HEK293 (cell line): ENCODE measurements at regions not wholly inside any gene's neighbourhood (a gene's known extent, or its start where the extent isn't known, plus 50 kb on each side); places are given as distances from the start of the nearest gene placed in this dataset.

Experiments
- ATF2 ChIP-seq: fragments of 450-650 bp; formaldehyde crosslinking; IDR thresholded peaks from 2 replicates; pipeline ENCODE4 v1.5.1; 2016; ENCODE audit warnings: missing biosample characterization, missing genetic modification characterization, low read depth
- CTCF ChIP-seq: fragments of 450-650 bp; formaldehyde crosslinking; IDR thresholded peaks from 2 replicates; pipeline ENCODE4 v1.5.1; 2016; ENCODE audit warnings: missing biosample characterization, missing genetic modification characterization
- HOXA7 ChIP-seq: sonication (generic); formaldehyde crosslinking; IDR thresholded peaks from 2 replicates; pipeline ENCODE4 v1.8.1; 2022; ENCODE audit warnings: missing genetic modification reagents, borderline replicate concordance
- KLF16 ChIP-seq: fragments of 450-650 bp; formaldehyde crosslinking; IDR thresholded peaks from 2 replicates; pipeline ENCODE4 v1.5.1; 2017; ENCODE audit warnings: missing biosample characterization, missing genetic modification characterization
- SCRT1 ChIP-seq: fragments of 450-650 bp; formaldehyde crosslinking; IDR thresholded peaks from 2 replicates; pipeline ENCODE4 v1.5.1; 2016; ENCODE audit warnings: missing biosample characterization, missing genetic modification characterization, borderline replicate concordance
- SCRT2 ChIP-seq: fragments of 450-650 bp; formaldehyde crosslinking; IDR thresholded peaks from 2 replicates; pipeline ENCODE4 v1.5.1; 2016; ENCODE audit warnings: missing biosample characterization, missing genetic modification characterization
- TCF7L2 ChIP-seq: IDR thresholded peaks from 2 replicates; pipeline ENCODE4 v1.6.1; 2011; ENCODE audit warnings: low read depth, mild to moderate bottlenecking, inconsistent platforms, low read length, moderate library complexity, borderline replicate concordance
- ZNF280D ChIP-seq: fragments of 450-650 bp; formaldehyde crosslinking; IDR thresholded peaks from 2 replicates; pipeline ENCODE4 v1.5.1; 2016; ENCODE audit warnings: missing biosample characterization, missing genetic modification characterization
- ZSCAN5A ChIP-seq: fragments of 450-650 bp; formaldehyde crosslinking; IDR thresholded peaks from 2 replicates; pipeline ENCODE4 v1.5.1; 2016; ENCODE audit warnings: missing biosample characterization, missing genetic modification characterization

GRCh38 chr5:86795659-86796058 is 177.9 kb downstream of the COX7C start:
- TF ChIP-seq SCRT1 (tag by site-specific recombination) (no peak), CTCF (tag by site-specific recombination) (no peak), TCF7L2 (no peak), ZSCAN5A (no peak), HOXA7 (CRISPR knock-in tag) (no peak), ZNF280D (tag by site-specific recombination) (no peak), KLF16 (tag by site-specific recombination) (no peak), ATF2 (tag by site-specific recombination) (no peak), SCRT2 (tag by site-specific recombination) (no peak)
